ENCODE measurements at regions not wholly inside any gene's neighbourhood (a gene's known extent, or its start where the extent isn't known, plus 50 kb on each side); places are given as distances from the start of the nearest gene placed in this dataset.
A peak's percentile ranks its signal among the peaks of the same experiment; 100 is the strongest.

GRCh38 chr11:134676516-134677287 lies 264.7 kb upstream of the B3GAT1 start:
- peak; percentile 3 for DNase-seq (ENCODE audit: low spot score)

GRCh38 chr11:134675983-134676382 lies 263.9 kb upstream of the B3GAT1 start:
- Histone ChIP-seq H3K4me3 (no peak overlapping the region), H3K27me3 (replicated peaks; ENCODE audit: insufficient read depth) (no peaks in the 10 kb centered on the region), H3K9me3 (no peaks in the 10 kb centered on the region), H3K4me1 (replicated peaks) (no peaks in the 10 kb centered on the region), H3K27ac (no peak overlapping the region), H3K36me3 (no peaks in the 10 kb centered on the region)
- intact Hi-C loops (cut with DNase I) = no loop called here
- TF ChIP-seq POLR2AphosphoS5 (IDR thresholded peaks at IDR 0.05) = no peak
- TF ChIP-seq POLR2A (IDR thresholded peaks at IDR 0.05) = no peak
- no peak for TF ChIP-seq CTCF (IDR thresholded peaks at IDR 0.05)
- no peak for DNase-seq (ENCODE audit: low spot score)
- 83% methylated on average over 5 of the region's 5 CpGs for WGBS

More at GRCh38 chr11:134676516-134677287, 264.7 kb upstream of the B3GAT1 start:
- TF ChIP-seq POLR2AphosphoS5 (IDR thresholded peaks at IDR 0.05) (no peak), CTCF (IDR thresholded peaks at IDR 0.05) (no peak), POLR2A (IDR thresholded peaks at IDR 0.05) (no peak)
- intact Hi-C loops (cut with DNase I) = no loop called here
- Histone ChIP-seq H3K36me3 (no peaks in the 10 kb centered on the region), H3K27ac (no peak overlapping the region), H3K27me3 (replicated peaks; ENCODE audit: insufficient read depth) (no peaks in the 10 kb centered on the region), H3K4me3 (no peak overlapping the region), H3K9me3 (no peaks in the 10 kb centered on the region), H3K4me1 (replicated peaks) (no peaks in the 10 kb centered on the region)
- WGBS = 91% methylated on average over 16 of the region's 16 CpGs

GRCh38 chr11:134674974-134675373 lies 262.9 kb upstream of the B3GAT1 start:
- intact Hi-C loops (cut with DNase I) = no loop called here
- TF ChIP-seq POLR2A (IDR thresholded peaks at IDR 0.05) = no peak
- 24% methylated on average over 2 of the region's 2 CpGs for WGBS
- Histone ChIP-seq H3K4me3 (no peak overlapping the region), H3K4me1 (replicated peaks) (no peaks in the 10 kb centered on the region), H3K36me3 (no peaks in the 10 kb centered on the region), H3K9me3 (no peaks in the 10 kb centered on the region), H3K27ac (no peak overlapping the region), H3K27me3 (replicated peaks; ENCODE audit: insufficient read depth) (no peaks in the 10 kb centered on the region)
- no peak for DNase-seq (ENCODE audit: low spot score)

GRCh38 chr11:134670961-134671370 lies 258.9 kb upstream of the B3GAT1 start:
- no peaks in the 10 kb centered on the region for H3K27me3 ChIP-seq (replicated peaks; ENCODE audit: insufficient read depth)
- no peak overlapping the region for H3K27ac ChIP-seq
- 58% methylated on average over 8 of the region's 8 CpGs for WGBS
- no peaks in the 10 kb centered on the region for H3K36me3 ChIP-seq
- TF ChIP-seq CTCF (IDR thresholded peaks at IDR 0.05) (no peak), POLR2A (IDR thresholded peaks at IDR 0.05) (no peak), POLR2AphosphoS5 (IDR thresholded peaks at IDR 0.05) (no peak)
- DNase-seq (ENCODE audit: low spot score) = peak; percentile 3
- intact Hi-C loops (cut with DNase I) = no loop called here
- no peaks in the 10 kb centered on the region for H3K9me3 ChIP-seq
- no peak overlapping the region for H3K4me3 ChIP-seq
- H3K4me1 ChIP-seq (replicated peaks) = no peaks in the 10 kb centered on the region

GRCh38 chr11:134670247-134670782 lies 258.3 kb upstream of the B3GAT1 start:
- WGBS = 65% methylated on average over 6 of the region's 6 CpGs
- H3K9me3 ChIP-seq = no peaks in the 10 kb centered on the region
- DNase-seq (ENCODE audit: low spot score) = no peak
- TF ChIP-seq POLR2A (IDR thresholded peaks at IDR 0.05) (no peak), CTCF (IDR thresholded peaks at IDR 0.05) (no peak), POLR2AphosphoS5 (IDR thresholded peaks at IDR 0.05) (no peak)
- no peaks in the 10 kb centered on the region for H3K27me3 ChIP-seq (replicated peaks; ENCODE audit: insufficient read depth)
- intact Hi-C loops (cut with DNase I) = no loop called here
- H3K4me3 ChIP-seq = no peak overlapping the region
- H3K27ac ChIP-seq = no peak overlapping the region
- H3K4me1 ChIP-seq (replicated peaks) = no peaks in the 10 kb centered on the region
- no peaks in the 10 kb centered on the region for H3K36me3 ChIP-seq

Measured in prostate gland (tissue), 2 donors.